ENCODE measurements at regions not wholly inside any gene's neighbourhood (a gene's known extent, or its start where the extent isn't known, plus 50 kb on each side); places are given as distances from the start of the nearest gene placed in this dataset.

DNA sequence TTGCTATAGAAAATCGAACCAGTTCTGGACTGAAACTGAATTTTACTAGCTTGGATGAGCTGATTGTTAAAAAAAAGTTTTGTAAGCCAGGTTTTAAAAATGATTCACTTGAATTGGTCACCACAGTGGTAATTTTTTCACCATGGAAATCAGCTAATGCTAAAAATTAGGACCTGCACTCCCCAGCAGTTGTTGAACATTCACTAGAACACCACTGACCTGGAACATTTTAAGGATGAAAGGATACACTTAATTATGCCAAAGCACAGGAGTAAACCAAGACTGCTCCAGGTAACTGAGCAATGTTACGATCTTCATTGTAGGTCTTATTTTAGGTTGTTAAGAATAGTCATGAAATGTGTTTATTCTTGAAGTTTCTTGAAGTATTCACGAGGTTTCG, 1342.6 kb upstream of the SPRY2 start:
- no peaks in the 10 kb centered on the region for H4K20me1 ChIP-seq (ENCODE audit: insufficient read depth, low read length)
- no peak overlapping the region for H4K91ac ChIP-seq (ENCODE audit: insufficient read depth, low read depth, low read length)
- intact Hi-C loops (cut with micrococcal nuclease) (no loop called here), dilution Hi-C loops (cut with HindIII; ENCODE audit: low sequenced_read_pairs, unreplicated experiment) (no loop called here), in situ Hi-C loops (cut with MboI; ENCODE audit: low sequenced_read_pairs) (no loop called here)
- DNase-seq (no peak), ATAC-seq (ENCODE audit: low read depth) (no peak)
- no peak overlapping the region for H2AK9ac ChIP-seq (replicated peaks; ENCODE audit: low read depth, low read length, poor library complexity)
- H2BK20ac ChIP-seq (ENCODE audit: low read depth, low read length): no peak overlapping the region
- H3K18ac ChIP-seq (ENCODE audit: low read depth, low read length): no peak overlapping the region
- no peak overlapping the region for H3K56ac ChIP-seq (ENCODE audit: extremely low read depth, insufficient read depth, low read length)
- no peak overlapping the region for H2AK5ac ChIP-seq (ENCODE audit: low read depth, low read length)
- BruUV-seq (replicated peaks): no TSS peak
- H3K9ac ChIP-seq (ENCODE audit: low read depth, low read length): no peak overlapping the region
- no peak overlapping the region for H3K23ac ChIP-seq (ENCODE audit: low read depth, low read length)
- no peaks in the 10 kb centered on the region for H3K36me3 ChIP-seq (ENCODE audit: control insufficient read depth, insufficient read depth, low read length)
- H2BK120ac ChIP-seq (ENCODE audit: low read depth, low read length): no peak overlapping the region
- no peak overlapping the region for H2BK15ac ChIP-seq (ENCODE audit: low read depth, low read length)
- no peak overlapping the region for H2BK5ac ChIP-seq (ENCODE audit: low read depth, low read length, poor library complexity, severe bottlenecking)
- no peak for TF ChIP-seq CHD1 (IDR thresholded peaks at IDR 0.05; ENCODE audit: low read depth, low read length)
- no peak for TF ChIP-seq SMC3 (IDR thresholded peaks at IDR 0.05; ENCODE audit: low read depth, low read length)
- TF ChIP-seq, protein P1, sequence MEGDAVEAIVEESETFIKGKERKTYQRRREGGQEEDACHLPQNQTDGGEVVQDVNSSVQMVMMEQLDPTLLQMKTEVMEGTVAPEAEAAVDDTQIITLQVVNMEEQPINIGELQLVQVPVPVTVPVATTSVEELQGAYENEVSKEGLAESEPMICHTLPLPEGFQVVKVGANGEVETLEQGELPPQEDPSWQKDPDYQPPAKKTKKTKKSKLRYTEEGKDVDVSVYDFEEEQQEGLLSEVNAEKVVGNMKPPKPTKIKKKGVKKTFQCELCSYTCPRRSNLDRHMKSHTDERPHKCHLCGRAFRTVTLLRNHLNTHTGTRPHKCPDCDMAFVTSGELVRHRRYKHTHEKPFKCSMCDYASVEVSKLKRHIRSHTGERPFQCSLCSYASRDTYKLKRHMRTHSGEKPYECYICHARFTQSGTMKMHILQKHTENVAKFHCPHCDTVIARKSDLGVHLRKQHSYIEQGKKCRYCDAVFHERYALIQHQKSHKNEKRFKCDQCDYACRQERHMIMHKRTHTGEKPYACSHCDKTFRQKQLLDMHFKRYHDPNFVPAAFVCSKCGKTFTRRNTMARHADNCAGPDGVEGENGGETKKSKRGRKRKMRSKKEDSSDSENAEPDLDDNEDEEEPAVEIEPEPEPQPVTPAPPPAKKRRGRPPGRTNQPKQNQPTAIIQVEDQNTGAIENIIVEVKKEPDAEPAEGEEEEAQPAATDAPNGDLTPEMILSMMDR (conservative IDR thresholded peaks at IDR 0.05; ENCODE audit: low read depth, low read length): no peak
- TF ChIP-seq NFE2L2 (IDR thresholded peaks at IDR 0.05; ENCODE audit: low read depth, low read length): no peak
- no peak for TF ChIP-seq CEBPB (IDR thresholded peaks at IDR 0.05; ENCODE audit: low read depth, low read length)
- TF ChIP-seq BHLHE40 (IDR thresholded peaks at IDR 0.05; ENCODE audit: low read depth, low read length): no peak
- no peak for TF ChIP-seq RCOR1 (IDR thresholded peaks at IDR 0.05; ENCODE audit: insufficient replicate concordance, low read length)
- TF ChIP-seq FOS (IDR thresholded peaks at IDR 0.05; ENCODE audit: low read depth, low read length): no peak
- no peak for TF ChIP-seq MAZ (IDR thresholded peaks at IDR 0.05; ENCODE audit: borderline replicate concordance, low read depth, low read length)
- TF ChIP-seq, protein P2, sequence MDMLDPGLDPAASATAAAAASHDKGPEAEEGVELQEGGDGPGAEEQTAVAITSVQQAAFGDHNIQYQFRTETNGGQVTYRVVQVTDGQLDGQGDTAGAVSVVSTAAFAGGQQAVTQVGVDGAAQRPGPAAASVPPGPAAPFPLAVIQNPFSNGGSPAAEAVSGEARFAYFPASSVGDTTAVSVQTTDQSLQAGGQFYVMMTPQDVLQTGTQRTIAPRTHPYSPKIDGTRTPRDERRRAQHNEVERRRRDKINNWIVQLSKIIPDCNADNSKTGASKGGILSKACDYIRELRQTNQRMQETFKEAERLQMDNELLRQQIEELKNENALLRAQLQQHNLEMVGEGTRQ (IDR thresholded peaks at IDR 0.05; ENCODE audit: low read depth, low read length): no peak
- no peak for TF ChIP-seq MXI1 (IDR thresholded peaks at IDR 0.05; ENCODE audit: borderline replicate concordance, low read depth, low read length)
- TF ChIP-seq RFX5 (IDR thresholded peaks at IDR 0.05; ENCODE audit: low read depth, low read length): no peak
- TF ChIP-seq, protein P3, sequence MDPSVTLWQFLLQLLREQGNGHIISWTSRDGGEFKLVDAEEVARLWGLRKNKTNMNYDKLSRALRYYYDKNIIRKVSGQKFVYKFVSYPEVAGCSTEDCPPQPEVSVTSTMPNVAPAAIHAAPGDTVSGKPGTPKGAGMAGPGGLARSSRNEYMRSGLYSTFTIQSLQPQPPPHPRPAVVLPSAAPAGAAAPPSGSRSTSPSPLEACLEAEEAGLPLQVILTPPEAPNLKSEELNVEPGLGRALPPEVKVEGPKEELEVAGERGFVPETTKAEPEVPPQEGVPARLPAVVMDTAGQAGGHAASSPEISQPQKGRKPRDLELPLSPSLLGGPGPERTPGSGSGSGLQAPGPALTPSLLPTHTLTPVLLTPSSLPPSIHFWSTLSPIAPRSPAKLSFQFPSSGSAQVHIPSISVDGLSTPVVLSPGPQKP (IDR thresholded peaks at IDR 0.05; ENCODE audit: borderline replicate concordance, low read depth, low read length): no peak
- no peak for TF ChIP-seq RAD21 (IDR thresholded peaks at IDR 0.05; ENCODE audit: low read length)
- no peak for TF ChIP-seq MAFK (IDR thresholded peaks at IDR 0.05; ENCODE audit: low read depth, low read length)
- no peak for TF ChIP-seq POLR2A (IDR thresholded peaks at IDR 0.05; ENCODE audit: low read depth, low read length)
- H3K27ac ChIP-seq (ENCODE audit: insufficient read depth, low read length): no peak overlapping the region
- ChIA-PET POLR2A (ENCODE audit: unreplicated experiment) (no interaction called here), CTCF (no interaction called here)
- H3K4me3 ChIP-seq (ENCODE audit: insufficient read depth, low read depth, low read length): no peak overlapping the region
- no peak overlapping the region for H3K4ac ChIP-seq (ENCODE audit: low read depth, low read length)
- no peaks in the 10 kb centered on the region for H3K27me3 ChIP-seq (ENCODE audit: control insufficient read depth, insufficient read depth, low read length)
- H3K4me2 ChIP-seq (ENCODE audit: low read depth, low read length): no peak overlapping the region
- H3K79me1 ChIP-seq (ENCODE audit: low read depth in 1 of 2, low read length in 2 of 2): no peaks in the 10 kb centered on the region
- no peaks in the 10 kb centered on the region for H3K4me1 ChIP-seq (ENCODE audit: control insufficient read depth, insufficient read depth, low read length)
- no peak overlapping the region for H2AFZ ChIP-seq (replicated peaks; ENCODE audit: low read length, poor library complexity)
- WGBS, 2 experiments (ENCODE audit: extremely low coverage in 2 of 2, insufficient read length in 1 of 2): no CpG with 5 or more reads among the region's 4 CpGs
- H4K8ac ChIP-seq (ENCODE audit: low read depth in 2 of 2, low read length in 2 of 2): no peak overlapping the region
- no peaks in the 10 kb centered on the region for H3K9me1 ChIP-seq (ENCODE audit: insufficient read depth, low read length)
- H3K14ac ChIP-seq (replicated peaks; ENCODE audit: low read depth, low read length): no peak overlapping the region
- peaks cover 2% of the 10 kb centered on the region for H3K9me3 ChIP-seq (ENCODE audit: control insufficient read depth, insufficient read depth, low read length)
- H4K5ac ChIP-seq (ENCODE audit: low read depth, low read length): no peak overlapping the region

Measured in IMR-90 (cell line).